ENCODE measurements at regions not wholly inside any gene's neighbourhood (a gene's known extent, or its start where the extent isn't known, plus 50 kb on each side); places are given as distances from the start of the nearest gene placed in this dataset.
"Not testable (repeated sequence)": the region's sequence is repeated elsewhere in the genome, so short reads cannot be mapped to it uniquely, and the experiment has no call there.

DNA sequence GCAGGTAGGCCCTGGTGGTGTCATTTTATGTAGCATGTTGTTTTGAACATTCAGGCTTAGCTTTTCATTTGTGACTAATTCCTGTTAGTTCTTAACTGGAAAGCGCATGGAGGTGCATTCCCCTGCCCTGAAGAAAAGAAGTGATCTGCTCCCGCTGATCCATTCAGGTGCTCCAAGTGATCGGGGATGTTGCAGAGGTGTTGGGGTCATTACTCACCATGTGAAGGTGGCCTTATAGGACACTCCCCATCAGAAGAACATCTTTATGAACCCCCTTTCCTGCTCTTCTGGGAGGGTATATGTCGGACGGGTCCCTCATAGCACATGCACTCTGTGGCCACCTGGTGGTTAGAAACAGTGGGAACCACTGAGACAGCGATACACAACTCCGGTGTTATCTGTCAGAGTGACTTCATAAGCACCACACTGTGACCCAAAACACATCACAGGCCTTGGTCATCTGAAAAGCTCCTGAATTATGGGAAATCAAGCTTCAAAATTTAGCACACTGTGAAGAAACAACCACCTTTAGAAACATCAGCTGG is 172.5 kb upstream of the NOTCH2NLA start:
- H3K36me3 Mint-ChIP-seq (ENCODE audit: low read depth); DNase-seq (ENCODE audit: low read depth, low spot score); H3K9me3 Mint-ChIP-seq; H3K27ac Mint-ChIP-seq (ENCODE audit: unreplicated experiment); H3K4me3 Mint-ChIP-seq; H3K27me3 Mint-ChIP-seq (ENCODE audit: low read depth): not testable (repeated sequence)
- peaks cover 15% of the 10 kb centered on the region for H3K4me1 Mint-ChIP-seq
- TF ChIP-seq, protein P1, sequence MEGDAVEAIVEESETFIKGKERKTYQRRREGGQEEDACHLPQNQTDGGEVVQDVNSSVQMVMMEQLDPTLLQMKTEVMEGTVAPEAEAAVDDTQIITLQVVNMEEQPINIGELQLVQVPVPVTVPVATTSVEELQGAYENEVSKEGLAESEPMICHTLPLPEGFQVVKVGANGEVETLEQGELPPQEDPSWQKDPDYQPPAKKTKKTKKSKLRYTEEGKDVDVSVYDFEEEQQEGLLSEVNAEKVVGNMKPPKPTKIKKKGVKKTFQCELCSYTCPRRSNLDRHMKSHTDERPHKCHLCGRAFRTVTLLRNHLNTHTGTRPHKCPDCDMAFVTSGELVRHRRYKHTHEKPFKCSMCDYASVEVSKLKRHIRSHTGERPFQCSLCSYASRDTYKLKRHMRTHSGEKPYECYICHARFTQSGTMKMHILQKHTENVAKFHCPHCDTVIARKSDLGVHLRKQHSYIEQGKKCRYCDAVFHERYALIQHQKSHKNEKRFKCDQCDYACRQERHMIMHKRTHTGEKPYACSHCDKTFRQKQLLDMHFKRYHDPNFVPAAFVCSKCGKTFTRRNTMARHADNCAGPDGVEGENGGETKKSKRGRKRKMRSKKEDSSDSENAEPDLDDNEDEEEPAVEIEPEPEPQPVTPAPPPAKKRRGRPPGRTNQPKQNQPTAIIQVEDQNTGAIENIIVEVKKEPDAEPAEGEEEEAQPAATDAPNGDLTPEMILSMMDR (conservative IDR thresholded peaks at IDR 0.05): peak; percentile 62

DNA sequence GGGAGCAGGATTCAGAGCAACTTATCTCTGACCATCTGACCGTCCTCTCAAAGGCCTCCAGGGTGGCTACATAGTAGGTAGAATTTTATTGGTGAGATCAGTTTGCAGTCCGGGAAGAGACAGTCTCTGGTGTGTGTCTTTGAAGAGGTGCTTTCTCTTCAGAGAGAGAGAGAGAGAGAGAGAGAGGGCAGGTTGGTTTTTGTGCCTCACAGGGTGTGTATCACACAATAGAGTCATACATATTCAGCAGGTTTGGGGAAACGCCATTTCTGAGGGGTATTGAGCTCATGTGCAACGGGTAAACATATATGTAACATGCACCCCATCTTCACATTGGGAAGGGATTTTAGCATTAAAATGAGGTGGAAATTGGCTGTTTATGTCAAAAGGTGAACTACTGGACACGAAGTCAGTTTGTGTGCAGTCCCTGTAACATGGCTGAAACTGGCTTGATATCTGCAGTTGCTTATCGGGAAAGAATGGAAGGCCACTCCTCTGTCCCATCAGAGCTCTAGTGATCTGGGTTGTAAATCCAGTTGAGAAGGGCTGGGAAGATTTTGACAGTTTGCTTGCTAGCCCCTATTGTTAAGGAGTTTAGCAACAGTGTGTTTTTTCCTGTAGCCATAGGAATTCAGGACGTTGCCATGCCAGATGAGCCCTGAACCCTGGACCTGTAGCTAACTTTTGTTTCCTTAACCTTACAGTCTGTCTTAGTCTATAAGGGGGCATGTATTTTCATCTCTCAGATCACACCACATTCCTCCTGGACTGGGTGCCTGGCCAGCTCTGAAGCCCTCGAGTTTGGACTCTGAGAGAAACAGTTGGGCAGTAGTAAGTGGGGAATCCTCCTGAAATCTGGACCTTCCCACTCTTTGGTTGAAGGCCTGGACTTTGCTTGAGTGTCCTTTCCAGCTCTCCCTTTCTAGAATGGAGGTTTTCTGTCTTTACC is 171.6 kb upstream of the NOTCH2NLA start:
- peaks cover 15% of the 10 kb centered on the region for H3K4me1 Mint-ChIP-seq
- not testable (repeated sequence) for H3K27ac Mint-ChIP-seq (ENCODE audit: unreplicated experiment); H3K4me3 Mint-ChIP-seq; DNase-seq (ENCODE audit: low read depth, low spot score); H3K27me3 Mint-ChIP-seq (ENCODE audit: low read depth); H3K36me3 Mint-ChIP-seq (ENCODE audit: low read depth); H3K9me3 Mint-ChIP-seq

DNA sequence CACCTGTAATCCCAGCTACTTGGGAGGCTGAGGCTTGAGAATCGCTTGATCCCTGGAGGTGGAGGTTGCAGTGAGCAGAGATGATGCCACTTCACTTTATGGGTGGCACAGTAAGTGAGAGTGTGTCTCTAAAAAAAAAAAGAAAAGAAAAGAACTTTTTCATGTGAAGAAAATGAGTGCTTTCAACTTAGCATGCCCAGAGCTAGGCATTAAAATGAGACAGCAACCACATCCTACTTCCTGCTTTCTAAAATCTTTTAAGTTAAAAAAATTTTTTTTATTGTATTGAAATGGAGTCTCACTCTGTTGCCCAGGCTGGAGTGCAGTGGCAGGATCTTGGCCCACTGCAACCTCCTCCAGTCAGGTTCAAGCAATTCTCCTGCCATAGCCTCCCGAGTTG is 170.4 kb upstream of the NOTCH2NLA start:
- not testable (repeated sequence) for H3K9me3 Mint-ChIP-seq; H3K27ac Mint-ChIP-seq (ENCODE audit: unreplicated experiment); H3K4me3 Mint-ChIP-seq; DNase-seq (ENCODE audit: low read depth, low spot score); H3K36me3 Mint-ChIP-seq (ENCODE audit: low read depth); H3K27me3 Mint-ChIP-seq (ENCODE audit: low read depth)
- peaks cover 15% of the 10 kb centered on the region for H3K4me1 Mint-ChIP-seq

DNA sequence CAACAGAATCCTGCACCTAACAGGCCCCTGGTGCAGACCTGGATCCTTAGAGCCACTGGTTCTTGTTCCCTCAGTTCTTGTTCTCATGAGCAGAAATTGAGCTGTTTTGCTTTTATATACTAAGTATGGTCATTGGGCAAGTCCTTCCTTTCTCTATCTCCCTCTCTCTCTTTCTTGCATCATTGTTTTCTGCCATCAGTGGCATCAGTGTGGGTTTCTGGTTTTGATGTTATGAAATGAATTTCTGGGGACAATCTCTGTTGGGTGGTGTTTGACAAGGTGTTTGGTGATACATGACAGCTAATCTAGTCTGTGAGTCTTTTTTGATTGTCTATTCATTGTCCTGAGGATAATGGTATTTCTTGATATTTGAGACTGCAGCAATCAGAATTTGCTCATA is 168.0 kb upstream of the NOTCH2NLA start:
- not testable (repeated sequence) for DNase-seq (ENCODE audit: low read depth, low spot score); H3K27me3 Mint-ChIP-seq (ENCODE audit: low read depth); H3K4me3 Mint-ChIP-seq; H3K9me3 Mint-ChIP-seq; H3K27ac Mint-ChIP-seq (ENCODE audit: unreplicated experiment); H3K36me3 Mint-ChIP-seq (ENCODE audit: low read depth)
- H3K4me1 Mint-ChIP-seq: peaks cover 15% of the 10 kb centered on the region

DNA sequence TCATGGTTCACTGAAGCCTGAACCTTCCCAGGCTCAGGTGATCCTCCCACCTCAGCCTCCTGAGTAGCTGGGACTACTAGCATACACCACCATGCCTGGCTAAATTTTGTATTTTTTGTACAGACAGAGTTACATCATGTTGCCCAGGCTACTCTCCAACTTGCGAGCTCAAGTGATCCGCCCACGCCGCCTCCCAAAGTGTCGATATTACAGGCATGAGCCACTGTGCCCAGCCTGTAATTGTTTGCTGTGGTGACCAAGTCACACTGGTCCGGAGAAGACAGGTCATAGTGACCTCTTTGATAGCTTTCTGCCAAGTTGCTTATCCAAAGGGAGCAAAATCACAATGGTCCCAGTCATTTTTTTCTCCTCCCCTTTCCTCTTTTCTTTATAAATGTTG is 167.4 kb upstream of the NOTCH2NLA start:
- H3K4me1 Mint-ChIP-seq; H3K36me3 Mint-ChIP-seq (ENCODE audit: low read depth); H3K4me3 Mint-ChIP-seq; H3K27ac Mint-ChIP-seq (ENCODE audit: unreplicated experiment); H3K27me3 Mint-ChIP-seq (ENCODE audit: low read depth); DNase-seq (ENCODE audit: low read depth, low spot score); H3K9me3 Mint-ChIP-seq: not testable (repeated sequence)

DNA sequence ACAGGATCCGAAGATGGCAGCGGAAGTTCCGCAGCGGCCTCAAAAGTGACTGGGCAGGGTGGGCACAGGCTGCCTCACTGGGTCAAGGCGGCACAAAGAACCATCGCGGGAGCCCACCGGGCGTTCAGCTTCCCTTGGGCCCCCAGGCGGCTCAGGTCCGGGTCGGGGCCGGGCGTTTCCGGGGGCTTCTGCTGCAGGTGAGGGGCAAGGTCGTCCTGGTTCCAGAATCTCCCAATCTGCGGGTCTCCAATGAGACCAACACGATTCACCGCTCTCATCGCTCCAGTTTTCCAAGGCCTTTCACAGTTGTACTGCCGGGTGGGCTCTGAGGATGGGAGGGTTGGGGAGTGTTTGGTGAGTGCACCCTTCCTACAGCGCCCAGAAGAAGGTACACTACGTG is 165.0 kb upstream of the NOTCH2NLA start:
- not testable (repeated sequence) for DNase-seq (ENCODE audit: low read depth, low spot score); H3K4me1 Mint-ChIP-seq; H3K27ac Mint-ChIP-seq (ENCODE audit: unreplicated experiment); H3K36me3 Mint-ChIP-seq (ENCODE audit: low read depth); H3K4me3 Mint-ChIP-seq; H3K27me3 Mint-ChIP-seq (ENCODE audit: low read depth); H3K9me3 Mint-ChIP-seq

DNA sequence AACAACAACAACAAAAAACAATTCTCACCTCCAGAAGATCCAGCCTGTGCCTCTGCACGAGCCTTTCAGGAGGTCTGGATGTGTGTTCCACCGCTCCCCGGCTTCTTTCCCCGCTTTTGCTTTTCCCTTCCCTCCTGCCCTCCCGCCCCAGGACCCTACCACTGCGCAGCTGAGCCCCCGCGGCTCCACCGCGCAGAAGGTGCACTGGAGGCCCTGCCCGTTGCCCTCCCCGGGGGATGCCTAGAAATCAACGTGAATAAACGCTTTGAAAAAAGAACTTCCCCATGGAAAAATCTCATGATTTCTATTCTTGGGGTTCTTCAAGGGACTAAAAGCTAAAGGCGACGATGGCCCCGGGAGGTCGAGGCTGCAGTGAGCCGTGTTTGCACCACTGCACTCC is 164.3 kb upstream of the NOTCH2NLA start:
- H3K36me3 Mint-ChIP-seq (ENCODE audit: low read depth): not testable (repeated sequence)

DNA sequence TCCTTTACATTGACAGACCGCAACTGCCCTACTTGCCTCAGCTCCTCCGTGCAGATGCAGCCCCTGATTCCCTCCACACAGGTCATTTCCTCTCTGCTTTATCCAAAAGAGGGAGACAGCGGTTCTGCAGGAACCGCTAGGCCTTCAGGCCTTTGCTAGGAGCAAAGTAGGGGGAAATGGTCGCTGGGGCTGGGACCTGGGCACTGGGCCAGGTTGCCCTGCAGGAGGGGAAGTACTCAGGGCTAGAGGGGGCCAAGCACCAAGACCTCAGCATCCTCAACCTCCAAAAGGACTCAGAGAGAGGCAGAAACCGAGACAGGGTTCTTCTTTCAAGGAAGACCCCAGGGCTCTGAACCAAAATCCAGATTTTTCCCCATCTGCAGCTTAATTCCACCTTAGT is 160.4 kb upstream of the NOTCH2NLA start:
- not testable (repeated sequence) for H3K36me3 Mint-ChIP-seq (ENCODE audit: low read depth); DNase-seq (ENCODE audit: low read depth, low spot score); H3K9me3 Mint-ChIP-seq; H3K4me3 Mint-ChIP-seq; H3K27ac Mint-ChIP-seq (ENCODE audit: unreplicated experiment); H3K27me3 Mint-ChIP-seq (ENCODE audit: low read depth)
- peaks cover 18% of the 10 kb centered on the region for H3K4me1 Mint-ChIP-seq

More for the DNA sequence above, 164.3 kb upstream of the NOTCH2NLA start:
- H3K27ac Mint-ChIP-seq (ENCODE audit: unreplicated experiment); H3K4me1 Mint-ChIP-seq; DNase-seq (ENCODE audit: low read depth, low spot score); H3K9me3 Mint-ChIP-seq; H3K27me3 Mint-ChIP-seq (ENCODE audit: low read depth); H3K4me3 Mint-ChIP-seq: not testable (repeated sequence)

DNA sequence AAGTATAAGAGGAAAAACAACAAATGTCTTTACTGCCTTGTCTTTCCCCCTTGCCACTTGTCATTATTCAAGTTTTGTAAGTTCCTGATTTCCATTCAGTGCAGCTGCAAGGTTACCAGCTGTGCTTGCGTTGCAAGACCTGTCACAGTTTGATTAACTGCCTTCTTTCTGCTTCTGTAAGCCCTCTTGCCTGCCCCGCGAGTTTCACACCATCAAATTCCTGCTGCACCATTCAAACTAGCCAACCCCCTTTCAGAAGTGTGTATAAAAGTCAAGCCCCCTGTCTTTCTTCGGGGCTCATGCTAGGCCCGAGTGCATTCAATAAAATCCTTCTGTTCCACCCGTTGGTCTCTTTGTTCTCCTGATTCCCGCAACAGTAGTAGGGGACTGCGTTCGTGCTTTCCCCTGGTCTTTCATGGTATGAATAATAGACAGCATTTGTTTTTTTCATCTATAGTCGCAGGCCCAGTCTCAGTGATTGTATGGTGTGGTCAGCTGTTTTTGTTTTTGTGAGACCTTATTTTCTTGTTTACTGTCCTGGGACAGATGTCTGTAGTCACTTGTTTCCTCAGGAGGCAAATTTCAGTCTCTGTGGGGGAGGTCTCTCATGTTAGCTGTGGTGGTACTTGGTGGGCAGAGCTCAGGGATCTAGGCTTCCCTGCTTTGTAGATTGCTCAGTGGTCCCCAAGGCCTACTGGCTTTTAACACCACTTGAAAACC is 159.1 kb upstream of the NOTCH2NLA start:
- peaks cover 18% of the 10 kb centered on the region for H3K4me1 Mint-ChIP-seq
- DNase-seq (ENCODE audit: low read depth, low spot score); H3K36me3 Mint-ChIP-seq (ENCODE audit: low read depth); H3K9me3 Mint-ChIP-seq; H3K27me3 Mint-ChIP-seq (ENCODE audit: low read depth): not testable (repeated sequence)
- peak overlapping the region; percentile 100 for H3K27ac Mint-ChIP-seq (ENCODE audit: unreplicated experiment)
- peak overlapping the region; percentile 93 for H3K4me3 Mint-ChIP-seq

DNA sequence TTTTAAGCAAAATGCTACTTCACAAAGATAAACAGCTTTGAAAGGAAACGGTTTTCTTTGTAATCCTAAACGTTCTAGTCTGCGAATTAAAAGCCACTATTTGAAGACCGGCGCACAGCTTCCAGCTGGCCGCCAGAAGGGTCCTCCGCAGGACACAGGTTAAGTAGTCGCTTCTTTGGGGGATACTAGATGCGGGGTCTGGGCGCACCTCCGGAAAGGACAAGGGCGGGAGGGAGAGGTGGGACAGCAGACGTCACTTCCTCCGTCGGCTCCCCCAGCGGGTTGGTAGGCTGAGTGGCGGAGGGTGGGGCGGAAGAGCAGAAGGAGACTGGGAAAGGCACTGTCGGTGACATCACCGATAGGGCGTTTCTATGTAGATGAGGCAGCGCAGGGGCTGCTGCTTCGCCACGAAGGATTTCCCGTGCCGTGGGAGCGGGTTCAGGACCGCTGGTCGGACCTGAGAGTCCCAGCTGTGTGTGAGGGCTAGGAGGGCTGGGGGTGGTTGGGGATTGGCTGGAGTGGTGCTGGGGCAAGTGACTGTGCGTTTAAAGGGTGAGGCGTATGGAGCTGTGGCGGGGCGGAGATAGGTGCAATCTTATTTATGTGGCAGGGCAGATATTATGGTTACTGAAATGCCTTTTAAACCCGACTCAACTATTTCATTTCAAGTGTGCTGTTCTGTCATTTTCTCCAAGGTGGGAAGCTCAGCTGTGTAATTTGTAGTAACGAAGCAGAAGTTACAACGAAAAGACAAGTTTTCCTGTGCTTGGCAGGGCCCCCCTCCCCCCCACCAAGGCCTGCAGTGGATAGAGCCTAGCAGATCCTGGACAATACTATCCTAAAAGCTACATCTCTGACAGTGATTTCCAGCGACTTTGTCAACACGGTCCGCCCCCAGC is 158.3 kb upstream of the NOTCH2NLA start:
- DNase-seq (ENCODE audit: low read depth, low spot score): peak; percentile 35
- not testable (repeated sequence) for H3K27me3 Mint-ChIP-seq (ENCODE audit: low read depth); H3K9me3 Mint-ChIP-seq; H3K36me3 Mint-ChIP-seq (ENCODE audit: low read depth)
- Mint-ChIP-seq H3K4me3 (peak overlapping the region; percentile 93), H3K27ac (ENCODE audit: unreplicated experiment) (peak overlapping the region; percentile 100), H3K4me1 (peaks cover 18% of the 10 kb centered on the region)

DNA sequence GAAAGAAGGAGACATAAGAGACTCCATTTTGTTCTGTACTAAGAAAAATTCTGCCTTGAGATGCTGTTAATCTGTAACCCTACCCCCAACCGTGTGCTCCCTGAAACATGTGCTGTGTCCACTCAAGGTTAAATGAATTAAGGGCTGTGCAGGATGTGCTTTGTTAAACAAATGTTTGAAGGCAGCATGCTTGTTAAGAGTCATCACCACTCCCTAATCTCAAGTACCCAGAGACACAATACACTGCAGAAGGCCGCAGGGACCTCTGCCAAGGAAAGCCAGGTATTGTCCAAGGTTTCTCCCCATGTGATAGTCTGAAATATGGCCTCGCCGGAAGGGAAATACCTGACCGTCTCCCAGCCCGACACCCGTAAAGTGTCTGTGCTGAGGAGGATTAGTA is 152.4 kb upstream of the NOTCH2NLA start:
- H3K27ac Mint-ChIP-seq (ENCODE audit: unreplicated experiment); H3K9me3 Mint-ChIP-seq; DNase-seq (ENCODE audit: low read depth, low spot score); H3K27me3 Mint-ChIP-seq (ENCODE audit: low read depth); H3K36me3 Mint-ChIP-seq (ENCODE audit: low read depth); H3K4me3 Mint-ChIP-seq: not testable (repeated sequence)
- peaks cover 17% of the 10 kb centered on the region for H3K4me1 Mint-ChIP-seq
